Heart right ventricle (tissue), 16 donors: ENCODE measurements at regions not wholly inside any gene's neighbourhood (a gene's known extent, or its start where the extent isn't known, plus 50 kb on each side); places are given as distances from the start of the nearest gene placed in this dataset.
A peak's percentile ranks its signal among the peaks of the same experiment; 100 is the strongest.
"Not testable (repeated sequence)": the region's sequence is repeated elsewhere in the genome, so short reads cannot be mapped to it uniquely, and the experiment has no call there.

ENCODE experiments used
- ATAC-seq, 8 donors: fragments of 200-7000 bp; cut with Tn5 transposase; one replicate each; pipeline ENCODE4 v1.9.1; 2020; ENCODE audit warnings: mild to moderate bottlenecking in 8 of 8, moderate library complexity in 8 of 8, moderate number of reproducible peaks in 1 of 8
- DNase-seq, 2 donors: peaks; one replicate each; pipeline ENCODE4 v3.0.0-alpha.2; 2020
- H3K27ac ChIP-seq, 10 donors: fragments of 200-600 bp; sonication (generic) in 2 of 10; one replicate each; pipeline versions ENCODE4 v1.5.0 to v1.8.0; 2020 to 2022; ENCODE audit warnings: mild to moderate bottlenecking in 3 of 10
- H3K27me3 ChIP-seq, 7 donors: fragments of 200-600 bp; one replicate each; pipeline ENCODE4 v1.8.0; 2021 to 2022; ENCODE audit warnings: mild to moderate bottlenecking in 2 of 7
- H3K36me3 ChIP-seq, 9 donors: fragments of 200-600 bp; sonication (generic) in 1 of 9; one replicate each; pipeline versions ENCODE4 v1.5.0 to v1.8.0; 2020 to 2022; ENCODE audit warnings: mild to moderate bottlenecking in 2 of 9
- H3K4me1 ChIP-seq, 9 donors: fragments of 200-600 bp; sonication (generic) in 1 of 9; one replicate each; pipeline versions ENCODE4 v1.5.0 to v1.8.0; 2020 to 2022; ENCODE audit warnings: mild to moderate bottlenecking in 4 of 9
- H3K4me3 ChIP-seq, 10 donors: fragments of 200-600 bp; sonication (generic) in 2 of 10; one replicate each; pipeline versions ENCODE4 v1.5.0 to v1.8.0; 2020 to 2022; ENCODE audit warnings: mild to moderate bottlenecking in 7 of 10, moderate library complexity in 2 of 10
- H3K9me3 ChIP-seq, 11 donors: fragments of 200-600 bp in 10 of 11; sonication (generic) in 2 of 11; one replicate each; pipeline versions ENCODE4 v1.5.0 to v1.8.0; 2013 to 2022; ENCODE audit warnings: mild to moderate bottlenecking in 2 of 11, control low read depth in 1 of 11, moderate library complexity in 1 of 11
- CTCF ChIP-seq, 9 donors: fragments of 200-600 bp; sonication (generic) in 2 of 9; IDR thresholded peaks; one replicate each; pipeline versions ENCODE4 v1.5.0 to v1.8.0; 2021 to 2022; ENCODE audit warnings: antibody characterized with exemption in 9 of 9, mild to moderate bottlenecking in 5 of 9, moderate library complexity in 1 of 9
- whole genome bisulfite sequencing, 2 donors: extraction: QIAGEN DNeasy Blood & Tissue Kit; methylation state at CpG; one replicate each; pipeline ENCODE4 v1.1.7; 2013; ENCODE audit warnings: inconsistent platforms in 1 of 2; 5-methylcytosine and 5-hydroxymethylcytosine counted together
- intact Hi-C, 10 donors: fragments of 100-400 bp; cut with DNase I; formaldehyde crosslinking; loops; one replicate each; pipeline versions ENCODE4 v1.11.1 to v1.14.2; 2022
- donor health status: Arrhythmogenic right ventricular cardiomyopathy.
- donor health status: ischemic (EF 13 %, LVEDD 7.1; RV severe dilation, severe dysfunction).
- donor health status: healthy with polysubstance abuse.
- donor health status: DM: no; HTN: yes; CAD: no.
- donor health status: DM: no; HTN: no; CAD: no.
- donor health status: ischemic (EF 25% LVEDD 6.9; RV normal size, moderate dysfunction).
- donor health status: ischemic (EF 25% LVEDD 5.7; RV mildly dilated, moderate dysfunction).
- donor health status: healthy.
- donor health status: DM: yes; HTN: yes; CAD: no.
- donor health status: Ischemic cardiomyopathy.
- donor health status: ischemic (EF 35%, LVEDD 5.7; RV mildly dilated, moderate dysfunction).
- donor health status: nonischemic (EF 11% LVEDD 7.7; RV severe dilation, severe dysfunction).
- donor health status: DM: yes; HTN: yes; CAD: no.
- donor health status: PGD.
- donor health status: ischemic (EF 29% LVEDD 5.4; RV normal size, mild dysfunction).
- donor health status: nonischemic (EF 23%, LVEDD 6.1; RV moderate dilation, normal function).

GRCh38 chr3:177257625-177258024, 60.3 kb upstream of the TBL1XR1 start:
- DNase-seq: no peak
- H3K9me3 ChIP-seq: no peaks in the 10 kb centered on the region
- H3K4me3 ChIP-seq: no peak overlapping the region
- H3K27ac ChIP-seq: no peak overlapping the region
- no peak for ATAC-seq
- intact Hi-C loops: no loop called here
- no peaks in the 10 kb centered on the region for H3K36me3 ChIP-seq
- H3K4me1 ChIP-seq: no peaks in the 10 kb centered on the region
- WGBS, 2 donors: 86 to 87% methylated on average over 2 of the region's 2 CpGs
- TF ChIP-seq CTCF (IDR thresholded peaks at IDR 0.05): no peak
- H3K27me3 ChIP-seq: no peaks in the 10 kb centered on the region

GRCh38 chr3:177262396-177262795, 65.1 kb upstream of the TBL1XR1 start:
- no peaks in the 10 kb centered on the region for H3K27me3 ChIP-seq
- H3K4me1 ChIP-seq: peaks cover 0 to 11% (median 0%) of the 10 kb centered on the region in 9 donors
- WGBS, 2 donors: 93 to 94% methylated on average over 5 of the region's 5 CpGs
- H3K36me3 ChIP-seq: no peaks in the 10 kb centered on the region
- ATAC-seq (no peak), DNase-seq (no peak)
- no peaks in the 10 kb centered on the region for H3K9me3 ChIP-seq
- intact Hi-C loops: loop anchor here in 1 of 10 donors (10.0 kb wide), 1 partner anchor 48 kb away; no protein-coding TSS in a partner anchor
- H3K4me3 ChIP-seq: no peak overlapping the region
- H3K27ac ChIP-seq: no peak overlapping the region
- no peak for TF ChIP-seq CTCF (IDR thresholded peaks at IDR 0.05)

GRCh38 chr3:177263615-177264368, 66.5 kb upstream of the TBL1XR1 start:
- WGBS, 2 donors: 75 to 77% methylated on average over 8 of the region's 8 CpGs
- Histone ChIP-seq H3K27me3 (no peaks in the 10 kb centered on the region), H3K36me3 (no peaks in the 10 kb centered on the region), H3K4me3 (no peak overlapping the region), H3K9me3 (no peaks in the 10 kb centered on the region), H3K4me1 (peaks cover 0 to 11% (median 0%) of the 10 kb centered on the region in 9 donors), H3K27ac (no peak overlapping the region)
- DNase-seq (no peak), ATAC-seq (no peak)
- intact Hi-C loops: loop anchor here in 1 of 10 donors (10.0 kb wide), 1 partner anchor 49 kb away; no protein-coding TSS in a partner anchor
- TF ChIP-seq CTCF (IDR thresholded peaks at IDR 0.05): no peak

GRCh38 chr3:177271811-177272501, 74.7 kb upstream of the TBL1XR1 start:
- H3K4me3 ChIP-seq, H3K36me3 ChIP-seq, H3K9me3 ChIP-seq, H3K27ac ChIP-seq, DNase-seq, H3K4me1 ChIP-seq, H3K27me3 ChIP-seq: not testable (repeated sequence)
- intact Hi-C loops: loop anchor here in 2 of 10 donors (10.0 kb wide), 2 partner anchors 57 to 67 kb away; no protein-coding TSS in a partner anchor
- ATAC-seq: peak in 2 of 8 donors; percentile 31 to 50
- WGBS, 2 donors: 85 to 88% methylated on average over 28 to 35 of the region's 36 CpGs
